ENCODE measurements at regions not wholly inside any gene's neighbourhood (a gene's known extent, or its start where the extent isn't known, plus 50 kb on each side); places are given as distances from the start of the nearest gene placed in this dataset.

DNA sequence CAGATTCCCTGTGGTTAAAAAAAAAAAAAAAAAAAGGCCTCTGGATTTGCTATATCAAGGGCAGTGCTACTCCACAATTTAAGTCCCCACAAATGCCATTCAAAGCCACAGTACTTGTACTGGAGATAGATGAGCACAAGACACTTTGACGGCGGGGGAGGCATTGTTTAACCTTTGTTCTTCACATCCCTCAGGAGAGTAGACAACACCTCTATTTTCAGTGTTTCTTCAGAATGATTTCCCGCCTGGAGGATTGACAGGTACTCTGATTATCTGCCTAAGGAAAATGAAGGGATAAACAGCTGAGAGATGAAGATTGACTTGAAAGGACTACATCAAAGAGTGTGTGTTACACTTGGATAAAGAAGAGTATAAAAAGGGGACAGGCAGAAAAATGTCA, 58.7 kb downstream of the OTOL1 start:
- no peak for DNase-seq

DNA sequence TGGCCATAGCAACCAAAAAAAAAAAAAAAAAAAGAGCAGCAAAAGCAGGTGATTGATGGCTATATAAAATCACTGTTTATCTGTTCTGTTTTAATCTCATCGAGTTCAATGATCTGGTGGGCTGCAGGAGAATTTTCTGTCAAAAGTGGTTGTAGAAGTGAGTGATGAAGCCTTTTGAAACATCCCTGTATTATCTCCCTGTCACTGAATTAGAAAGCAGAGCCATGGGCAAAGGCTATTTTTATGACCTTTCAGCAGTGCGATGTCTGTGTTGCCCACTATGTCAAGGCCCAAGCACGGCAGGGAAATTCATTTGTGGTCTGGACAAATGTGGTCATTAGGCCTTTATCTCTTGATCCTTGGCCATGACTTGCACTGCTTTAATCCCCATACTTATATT, 59.9 kb downstream of the OTOL1 start:
- DNase-seq: no peak

DNA sequence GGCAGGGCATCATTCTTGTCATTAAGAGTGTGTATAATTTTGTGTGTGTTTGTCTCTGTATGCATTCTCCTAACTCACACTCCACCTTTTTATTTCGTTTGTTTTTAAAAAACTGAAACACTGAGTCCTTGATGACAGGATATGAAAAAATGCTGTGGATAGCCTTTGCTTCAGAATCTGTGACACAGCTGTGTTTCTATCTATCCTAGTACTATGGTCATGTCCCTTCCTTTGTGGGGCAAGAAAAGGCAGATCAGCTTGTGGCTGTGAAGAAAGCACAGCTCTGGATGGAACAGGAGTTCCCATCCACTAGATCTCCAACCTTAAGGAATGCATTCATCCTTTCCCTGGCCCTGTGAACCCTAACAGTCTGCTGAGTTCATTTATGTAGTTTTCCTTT, 60.3 kb downstream of the OTOL1 start:
- DNase-seq: no peak

DNA sequence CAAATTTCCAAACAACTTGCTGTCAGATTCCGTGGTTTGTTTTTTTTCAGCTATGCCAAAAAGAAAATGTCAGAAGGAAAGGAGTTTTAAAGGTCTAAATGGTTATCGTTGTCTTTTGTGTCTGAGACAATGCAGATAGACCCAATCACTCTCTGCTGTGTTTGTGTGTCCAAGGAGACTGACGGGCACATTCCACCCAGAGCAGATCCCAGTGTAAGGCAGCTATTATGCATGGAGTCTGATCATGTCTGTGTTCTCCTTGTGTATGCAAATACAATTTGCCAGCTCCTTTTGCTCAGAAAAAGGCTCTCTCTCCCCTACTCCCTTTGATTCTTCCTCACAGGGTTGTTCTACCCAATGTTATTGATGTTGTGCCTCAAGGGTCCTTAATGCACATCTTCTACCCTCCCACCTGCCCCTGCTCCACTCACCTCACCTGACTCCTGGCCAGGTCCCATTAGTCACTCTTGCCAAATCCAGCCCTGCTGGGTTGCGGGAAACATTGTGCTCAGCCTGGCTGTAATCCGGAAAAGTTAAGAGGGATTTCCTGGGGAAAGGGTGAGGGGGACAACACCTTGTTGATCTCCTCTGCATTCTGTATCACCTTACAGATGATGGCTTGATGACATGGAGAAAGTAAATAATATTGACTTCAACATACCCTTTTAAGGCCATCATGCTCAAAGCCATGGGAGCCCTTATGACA, 61.0 kb downstream of the OTOL1 start:
- DNase-seq: no peak

DNA sequence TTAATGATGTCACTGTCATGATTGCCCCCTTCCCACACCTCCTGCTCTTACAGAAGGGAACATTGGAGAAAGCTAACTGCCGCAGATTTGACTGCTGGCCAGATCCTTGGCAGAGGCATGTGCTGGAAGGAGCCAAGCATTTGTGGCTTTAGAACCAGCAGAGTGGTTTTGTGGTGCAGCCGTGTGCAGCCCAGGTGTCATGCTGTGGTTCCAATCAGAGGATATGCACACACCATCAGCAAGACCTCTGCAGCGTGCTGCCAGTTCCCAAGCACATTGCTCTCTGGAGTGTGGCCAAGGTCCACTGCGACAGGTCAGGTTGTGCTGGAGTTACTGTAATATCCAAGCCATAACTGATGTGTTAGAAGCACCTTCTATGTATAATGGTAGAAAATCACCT, 61.6 kb downstream of the OTOL1 start:
- no peak for DNase-seq

DNA sequence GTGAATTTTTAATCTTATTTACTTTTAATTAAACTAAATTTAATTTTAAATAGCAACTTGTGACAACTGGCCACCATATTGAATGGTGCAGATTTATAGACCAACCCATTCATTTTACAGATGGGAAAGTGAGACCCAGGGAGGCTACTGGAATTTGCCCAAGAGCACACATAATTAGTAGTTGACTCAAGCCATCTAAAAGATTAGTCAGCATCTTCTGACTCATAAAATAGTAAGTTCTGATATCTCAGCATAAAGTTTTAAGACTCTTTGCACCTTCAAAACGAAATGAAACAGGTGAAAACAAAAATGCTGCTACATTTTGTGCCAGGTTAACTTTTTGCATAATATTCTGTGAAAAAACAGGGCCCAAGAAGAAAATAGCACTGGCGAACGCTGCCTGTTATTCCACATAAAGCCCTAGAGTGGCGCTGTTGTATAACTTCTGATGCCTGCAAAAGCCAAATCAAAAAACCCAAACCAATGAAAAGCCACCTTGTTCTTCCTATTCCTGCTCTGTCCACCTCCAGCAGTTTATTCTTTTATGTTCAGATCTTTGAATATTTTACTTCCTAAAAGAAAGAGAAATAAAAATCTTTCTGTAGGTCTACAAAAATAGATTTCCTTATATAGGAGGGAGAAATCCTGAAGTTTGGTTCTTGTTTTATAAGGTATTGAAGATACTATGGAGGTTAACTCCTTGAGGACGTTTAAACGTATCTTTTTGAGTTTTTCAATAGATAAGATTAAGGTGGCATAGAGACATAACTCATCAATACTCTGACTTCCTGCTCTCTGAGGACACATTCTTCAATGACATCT, 62.8 kb downstream of the OTOL1 start:
- DNase-seq: peak; percentile 39

DNA sequence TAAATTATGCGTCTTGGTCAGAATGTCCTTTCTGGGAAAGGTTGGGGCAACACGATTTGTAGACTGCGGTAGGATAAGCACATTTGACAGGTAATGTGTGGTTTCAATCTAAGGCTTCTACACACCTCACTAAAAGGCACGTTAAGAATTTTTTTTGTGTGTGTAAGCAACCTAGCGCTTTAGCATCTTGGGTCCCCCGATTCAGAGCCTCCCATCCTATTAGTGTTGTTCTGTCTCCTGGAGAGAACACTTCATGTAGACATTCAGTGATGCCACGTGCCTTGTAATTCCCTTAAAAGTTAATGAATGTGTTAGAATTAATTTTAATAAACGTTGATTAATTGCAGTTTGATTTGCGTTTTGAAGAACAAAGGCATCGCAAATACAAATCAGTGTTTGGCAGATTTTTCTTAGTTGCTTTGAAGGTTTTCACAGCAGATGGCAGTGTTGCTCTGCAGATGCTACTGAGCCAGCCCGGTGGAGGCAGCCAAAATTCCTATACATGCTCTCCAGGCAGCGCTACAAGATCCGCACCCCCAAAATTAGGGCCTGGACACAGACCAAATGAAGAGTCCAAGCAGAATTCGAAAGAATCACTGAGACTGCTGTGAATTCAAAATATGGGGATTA, 63.5 kb downstream of the OTOL1 start:
- DNase-seq: peak; percentile 41

DNA sequence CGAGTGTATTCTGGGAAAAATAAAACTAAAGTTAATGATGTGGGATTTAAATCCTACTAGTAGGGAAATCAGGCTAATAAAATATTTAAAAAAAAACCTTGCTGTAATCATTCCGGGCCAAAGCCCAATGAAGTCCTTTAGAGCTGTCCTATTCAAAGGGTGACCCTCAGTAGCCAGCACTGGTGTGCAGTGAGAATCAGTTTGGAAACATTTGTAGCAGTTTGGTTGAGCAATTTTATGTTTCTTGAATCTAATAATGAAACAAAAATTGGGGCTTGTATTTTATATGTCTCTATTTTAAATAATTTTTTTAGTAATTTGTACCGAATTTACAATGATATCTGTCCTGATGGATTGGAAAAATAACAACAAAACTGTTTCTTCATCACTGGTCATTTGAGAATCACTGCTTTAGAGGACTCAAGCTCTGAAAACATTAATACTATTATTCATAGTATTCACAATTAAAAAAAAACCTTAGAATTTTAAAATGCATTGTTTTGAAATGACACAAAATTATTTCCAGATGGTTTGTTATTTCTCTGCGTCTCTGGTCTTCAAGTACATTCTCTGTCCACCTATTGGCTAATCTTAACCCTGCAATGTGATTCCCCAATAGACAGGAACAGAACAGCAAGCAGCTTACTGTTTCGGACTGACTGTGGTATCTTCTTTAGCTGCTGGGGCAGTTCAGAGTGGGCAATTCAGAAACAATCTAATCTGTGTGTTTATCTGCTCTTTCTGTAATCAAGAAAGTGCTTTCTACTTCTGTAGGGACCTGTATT, 71.2 kb downstream of the OTOL1 start:
- no peak for DNase-seq

DNA sequence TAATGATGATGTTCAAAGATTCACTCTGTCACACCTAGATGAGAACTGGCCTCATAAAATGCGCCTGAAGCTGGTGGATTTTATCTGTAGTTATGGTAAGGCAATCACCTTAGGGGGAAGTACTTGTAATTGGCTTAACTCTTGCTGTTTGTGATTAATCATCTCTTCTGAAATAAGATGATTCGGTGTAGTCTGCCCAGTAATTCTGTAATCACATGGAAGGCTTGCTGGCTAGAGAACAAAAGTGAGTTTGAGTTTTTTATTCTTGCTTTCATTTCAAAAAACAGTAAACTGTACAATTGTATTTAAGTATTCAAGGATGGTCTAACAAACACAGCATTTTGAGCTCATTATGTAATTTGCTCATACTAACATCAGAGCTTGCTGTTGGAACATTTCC, 72.1 kb downstream of the OTOL1 start:
- DNase-seq: no peak

DNA sequence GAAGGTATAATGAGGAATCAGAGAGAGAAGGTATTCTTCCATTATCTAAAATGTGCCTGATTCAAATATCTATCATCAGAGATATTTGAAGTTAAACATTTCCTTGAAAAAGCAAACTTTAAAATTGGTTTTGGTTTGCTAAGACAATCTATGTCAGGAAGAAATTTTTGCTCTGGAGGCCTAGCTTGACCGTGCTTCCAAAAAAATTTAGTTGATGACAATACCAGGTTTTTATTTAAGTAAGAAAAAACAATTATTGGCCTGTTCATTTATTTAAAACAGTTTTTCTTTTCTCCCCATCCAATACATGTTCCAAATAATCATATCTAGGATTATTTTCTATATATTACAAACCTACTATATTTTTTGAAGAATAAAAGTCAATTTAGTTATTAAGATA, 75.3 kb downstream of the OTOL1 start:
- DNase-seq: no peak

DNA sequence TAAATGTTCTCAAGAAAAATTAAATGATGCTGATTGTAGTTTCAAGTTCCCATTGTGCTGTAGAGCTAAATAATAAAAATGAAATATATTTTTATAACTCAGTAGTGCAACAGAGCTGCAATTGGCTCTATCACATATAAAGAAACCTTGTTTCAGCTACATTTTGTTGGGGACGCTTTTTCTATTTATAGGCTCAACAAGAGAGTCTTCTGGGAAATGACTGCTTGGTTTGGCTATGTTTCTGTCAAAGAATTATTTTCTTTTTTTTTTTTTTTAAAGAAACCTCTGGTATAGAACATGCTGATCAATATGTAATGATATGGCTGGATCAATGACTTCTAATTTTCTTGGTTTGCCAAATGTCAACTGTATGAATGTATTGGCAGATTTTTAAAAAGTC, 76.5 kb downstream of the OTOL1 start:
- DNase-seq: no peak

DNA sequence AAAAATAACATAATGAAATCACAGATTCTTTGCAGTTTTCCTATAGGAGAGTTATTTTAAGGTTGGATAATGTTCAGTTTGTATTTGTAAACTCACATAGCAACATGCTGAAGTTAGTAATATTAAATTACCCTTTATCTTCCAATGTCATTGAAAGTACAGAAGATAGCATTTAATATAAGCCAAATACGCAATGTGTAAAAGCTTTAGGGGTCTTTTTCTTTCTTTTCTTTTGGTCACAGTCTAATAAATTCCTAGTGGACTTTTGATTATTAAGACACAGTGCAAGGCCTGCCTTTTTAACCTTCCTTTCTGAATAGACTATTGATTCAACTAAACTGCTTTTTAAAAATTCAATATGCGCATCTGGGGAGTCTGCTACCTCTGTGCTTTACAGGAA, 79.3 kb downstream of the OTOL1 start:
- no peak for DNase-seq

DNA sequence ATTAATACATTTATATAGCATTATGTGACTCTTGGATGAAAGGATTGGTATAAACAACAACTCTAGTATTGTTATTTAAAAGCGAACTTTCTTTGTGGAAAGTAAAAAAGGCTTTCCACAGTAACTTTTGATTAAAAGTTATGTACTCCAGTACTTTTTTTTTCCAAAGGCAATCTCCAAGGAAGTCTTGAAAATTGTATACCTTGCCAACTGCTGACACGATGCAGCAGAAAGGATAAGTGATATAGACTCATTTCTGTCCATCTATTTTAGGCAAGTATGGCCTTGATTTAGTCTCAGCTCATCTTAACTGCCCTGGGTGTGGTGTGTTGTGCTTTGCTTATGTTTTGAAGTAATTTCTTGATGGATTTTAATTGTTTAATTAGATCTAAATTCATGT, 79.7 kb downstream of the OTOL1 start:
- DNase-seq: no peak

DNA sequence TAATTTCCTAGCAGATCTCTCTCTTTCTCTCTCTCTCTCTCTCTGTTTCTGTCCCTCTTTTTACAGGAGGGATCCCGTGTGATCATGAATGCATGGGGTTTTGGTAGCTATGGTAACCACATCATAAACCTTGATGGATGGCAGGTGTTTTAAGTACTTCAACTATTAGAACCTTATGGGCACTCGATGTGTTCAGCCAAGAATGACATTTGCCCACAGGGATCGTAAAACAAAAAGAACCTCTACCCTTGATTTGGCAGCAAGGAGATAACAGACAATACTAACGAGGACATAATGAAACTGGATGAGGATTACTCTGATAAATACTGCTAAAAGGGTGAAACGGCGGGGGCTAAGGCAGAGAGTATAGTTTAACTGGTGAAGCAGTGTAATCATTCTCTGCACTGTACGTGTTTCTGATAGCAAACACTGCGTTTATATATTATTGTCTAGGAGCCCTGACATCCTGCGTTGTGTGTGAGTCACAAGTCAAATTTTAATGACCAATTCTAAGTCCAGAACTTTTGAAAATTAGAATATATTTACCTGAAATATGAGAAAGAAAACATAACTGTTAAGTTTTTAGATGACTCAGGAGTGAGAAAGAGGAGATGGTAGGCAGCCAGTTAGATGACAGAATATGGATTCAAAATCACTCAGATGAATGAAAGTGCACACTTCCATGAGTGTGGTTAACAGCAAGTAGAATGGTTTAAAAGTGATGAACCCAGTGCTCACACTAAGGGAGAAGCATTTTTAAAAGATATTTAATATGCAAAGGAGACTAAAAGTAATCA, 80.3 kb downstream of the OTOL1 start:
- no peak for DNase-seq

DNA sequence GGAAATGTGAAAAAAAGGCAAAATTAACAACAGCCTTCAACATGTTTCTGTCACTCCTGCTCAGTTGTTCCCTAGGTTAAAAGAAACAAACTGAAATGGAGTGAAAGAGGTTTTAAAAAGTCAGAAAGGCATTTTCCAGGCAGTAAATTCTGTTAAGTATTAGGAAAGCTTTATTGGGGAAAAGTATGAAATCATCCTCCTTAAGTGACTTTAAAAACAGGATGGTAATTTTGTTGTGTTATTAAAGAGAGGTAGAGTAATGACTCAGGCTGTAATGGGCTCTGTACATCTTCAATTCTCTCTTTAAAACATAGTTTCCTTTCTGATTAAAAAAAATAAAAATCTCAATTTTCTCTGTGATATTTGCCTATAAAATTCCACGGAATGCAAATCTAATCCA, 81.1 kb downstream of the OTOL1 start:
- DNase-seq: no peak

DNA sequence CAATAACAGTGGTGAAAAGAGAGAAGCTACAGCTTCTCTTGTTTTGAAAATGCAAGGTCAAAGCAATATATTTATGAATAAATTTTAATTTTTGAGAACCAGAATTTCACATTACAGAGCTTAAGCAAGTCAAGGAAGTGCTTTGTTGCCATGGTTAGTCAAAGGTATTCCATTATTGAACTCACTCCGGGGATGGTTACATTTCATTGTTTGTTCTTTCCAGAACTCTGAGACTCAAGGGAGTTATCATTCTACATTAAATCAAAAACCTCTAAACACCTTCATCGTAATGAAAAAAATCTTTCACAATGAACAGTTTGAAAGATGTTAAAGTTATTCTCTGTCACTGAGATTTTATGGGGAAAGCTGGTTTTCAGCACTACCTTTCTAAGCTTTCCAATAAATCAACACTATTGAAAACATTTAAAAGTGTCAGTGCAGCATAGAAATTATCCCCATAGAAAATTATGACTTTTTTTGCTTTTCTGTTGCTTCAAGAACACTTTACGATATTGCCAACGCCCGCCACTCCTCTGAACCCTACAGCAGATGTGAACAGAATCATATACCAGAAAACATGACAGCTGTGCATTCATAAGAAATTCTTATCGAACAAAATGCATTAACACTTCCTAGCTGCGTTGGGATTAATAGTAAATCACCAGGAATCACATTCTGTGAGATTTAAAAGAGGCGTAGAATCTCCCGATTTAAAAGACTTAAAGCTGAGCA, 83.0 kb downstream of the OTOL1 start:
- DNase-seq: no peak

DNA sequence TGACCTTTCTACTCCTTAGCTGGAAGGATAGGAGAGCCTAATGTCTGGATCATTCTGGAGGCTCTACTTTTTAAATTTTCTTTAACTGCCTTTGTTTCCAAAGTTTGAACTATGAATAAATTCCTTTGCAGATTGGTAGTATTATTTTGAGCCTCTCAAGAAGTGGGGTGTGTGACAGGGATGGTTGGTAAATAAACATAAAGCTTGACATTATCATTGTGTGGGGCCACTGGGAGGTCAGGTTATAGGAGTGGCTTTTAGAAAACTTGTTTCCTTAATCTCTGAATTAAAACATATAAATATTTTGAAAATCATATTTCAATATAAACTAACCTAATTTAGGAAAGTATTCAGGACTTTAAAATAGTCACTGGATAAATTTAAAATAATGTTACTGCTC, 89.3 kb downstream of the OTOL1 start:
- DNase-seq: no peak

DNA sequence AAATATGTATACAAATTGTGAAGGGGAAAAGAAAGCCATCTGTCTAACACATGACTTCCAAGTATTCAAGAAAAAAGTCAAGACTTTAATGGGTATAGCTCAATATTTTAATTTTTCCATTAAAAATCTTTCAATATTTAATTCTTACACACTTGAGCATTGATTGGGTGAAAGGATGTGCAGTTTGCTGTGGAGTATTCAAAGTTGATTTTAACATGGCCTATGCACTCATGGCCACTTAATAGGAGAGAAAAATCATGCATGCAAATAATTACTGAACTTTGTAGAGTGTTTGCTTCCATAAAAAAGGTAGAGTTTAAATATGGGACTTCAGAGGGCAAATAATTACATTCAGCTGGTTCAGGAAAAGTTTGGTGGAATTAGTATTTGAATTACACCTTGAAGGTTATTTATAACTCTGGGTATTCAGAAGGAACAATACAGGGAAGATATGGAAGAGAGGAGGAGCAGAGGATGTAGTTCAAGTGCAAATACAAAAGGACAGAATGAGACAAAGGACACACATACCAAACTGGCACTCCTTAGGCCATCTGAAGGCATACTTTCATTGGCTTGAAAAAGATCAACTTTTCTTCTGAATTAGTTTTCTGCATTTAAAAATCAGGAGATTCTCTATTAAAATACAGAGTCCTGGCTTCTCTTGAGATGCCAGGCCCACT, 90.1 kb downstream of the OTOL1 start:
- no peak for DNase-seq

DNA sequence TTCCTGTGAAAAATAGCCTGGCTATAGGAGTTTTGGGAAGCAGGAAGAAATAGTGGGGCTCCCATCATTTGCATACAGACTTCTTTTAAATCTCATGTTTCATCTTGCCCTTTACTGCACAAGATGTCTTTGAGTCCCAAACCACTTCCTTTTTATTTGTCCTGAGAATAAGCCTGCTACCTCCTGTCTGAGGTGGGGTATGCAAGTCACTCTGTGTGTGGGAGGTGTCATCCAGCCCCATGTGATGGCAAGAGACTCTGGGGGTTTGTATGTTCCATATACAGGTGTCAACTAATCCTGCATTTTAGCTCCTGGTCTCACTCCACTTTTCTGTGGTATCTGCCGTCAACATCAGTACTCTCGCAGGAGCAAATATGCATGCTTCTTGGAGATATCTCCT, 102.0 kb downstream of the OTOL1 start:
- no peak for DNase-seq

DNA sequence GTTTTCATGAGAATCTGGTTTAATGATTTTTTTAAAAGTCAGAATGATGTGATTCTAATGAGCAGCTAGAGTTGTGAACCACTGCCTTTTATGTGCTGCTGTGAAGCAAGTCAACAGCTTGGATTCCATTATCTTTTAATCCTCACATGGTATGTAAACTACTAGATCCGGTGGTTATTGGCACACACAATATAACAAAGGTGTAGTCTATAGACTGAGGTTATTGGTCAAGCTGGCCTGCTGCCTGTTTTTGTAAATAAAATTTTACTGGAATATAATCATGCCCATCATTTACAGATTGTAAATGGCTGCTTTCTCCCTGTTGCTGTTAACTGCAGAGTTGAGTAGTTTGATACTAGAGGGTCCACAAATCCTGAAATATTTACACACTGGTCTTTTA, 103.1 kb downstream of the OTOL1 start:
- DNase-seq: no peak

DNA sequence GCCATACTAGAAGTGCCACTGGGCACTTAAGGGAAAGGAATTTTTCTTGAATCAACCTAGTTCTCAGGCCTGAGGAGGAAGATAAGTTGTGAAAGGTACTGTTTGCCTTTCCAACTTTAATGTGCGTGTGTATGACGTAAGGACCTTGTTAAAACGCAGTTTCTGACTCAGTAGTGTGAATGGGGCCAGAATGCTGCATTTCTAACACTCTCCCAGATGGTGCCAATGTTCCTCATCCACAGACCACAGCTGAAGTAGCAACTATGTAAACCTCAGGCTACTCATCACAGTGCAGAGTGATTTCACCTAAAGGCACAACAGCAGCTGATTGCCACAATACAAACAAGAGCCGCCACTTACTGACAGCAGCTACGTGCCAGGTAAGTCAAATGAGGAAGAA, 103.6 kb downstream of the OTOL1 start:
- no peak for DNase-seq

Data from KG1 (cell line).